ENCODE measurements at regions not wholly inside any gene's neighbourhood (a gene's known extent, or its start where the extent isn't known, plus 50 kb on each side); places are given as distances from the start of the nearest gene placed in this dataset.

GRCh38 chr10:7029672-7030071 lies 381.2 kb downstream of the SFMBT2 start:
- TF ChIP-seq SP2 (tag by site-specific recombination; IDR thresholded peaks at IDR 0.05) (no peak), ELK4 (IDR thresholded peaks at IDR 0.05; ENCODE audit: borderline replicate concordance, low read depth, low read length) (no peak), ZNF155 (tag by site-specific recombination; IDR thresholded peaks at IDR 0.05) (no peak), ZNF571 (tag by site-specific recombination; IDR thresholded peaks at IDR 0.05) (no peak)
- ChIA-PET CTCF (interaction anchor here (0.6 kb wide), 2 partner anchors 61 to 688 kb away, joined by 3 to 6 read pairs; no protein-coding TSS in a partner anchor), POLR2A (no interaction called here)
- Histone ChIP-seq H3K27ac (ENCODE audit: extremely low read depth, low read depth, low read length) (no peak overlapping the region), H3K36me3 (ENCODE audit: control insufficient read depth in 2 of 2, insufficient read depth in 1 of 2, low read length in 2 of 2) (no peaks in the 10 kb centered on the region), H3K9me3 (ENCODE audit: control insufficient read depth, insufficient read depth, low read depth, low read length) (no peaks in the 10 kb centered on the region), H3K4me3 (ENCODE audit: low read depth, low read length) (no peak overlapping the region), H3K4me1 (ENCODE audit: control insufficient read depth, insufficient read depth, low read length) (no peaks in the 10 kb centered on the region)

GRCh38 chr10:7028809-7029166 lies 382.0 kb downstream of the SFMBT2 start:
- H3K4me3 ChIP-seq (ENCODE audit: low read depth, low read length) = no peak overlapping the region
- POLR2A ChIA-PET = no interaction called here
- CTCF ChIA-PET = interaction anchor here (0.6 kb wide), 1 partner anchor 561 kb away, joined by 3 read pairs; no protein-coding TSS in a partner anchor
- H3K36me3 ChIP-seq (ENCODE audit: control insufficient read depth in 2 of 2, insufficient read depth in 1 of 2, low read length in 2 of 2) = no peaks in the 10 kb centered on the region
- no peaks in the 10 kb centered on the region for H3K4me1 ChIP-seq (ENCODE audit: control insufficient read depth, insufficient read depth, low read length)
- no peak overlapping the region for H3K27ac ChIP-seq (ENCODE audit: extremely low read depth, low read depth, low read length)
- no peaks in the 10 kb centered on the region for H3K9me3 ChIP-seq (ENCODE audit: control insufficient read depth, insufficient read depth, low read depth, low read length)
- TF ChIP-seq ZNF670 (tag by site-specific recombination; IDR thresholded peaks at IDR 0.05; ENCODE audit: low read depth) (no peak), ZFP69B (tag by site-specific recombination; IDR thresholded peaks at IDR 0.05) (no peak), ZNF324 (tag by site-specific recombination; IDR thresholded peaks at IDR 0.05) (no peak), ZSCAN18 (tag by site-specific recombination; IDR thresholded peaks at IDR 0.05) (no peak), ZNF558 (tag by site-specific recombination; IDR thresholded peaks at IDR 0.05) (no peak), BCL6B (tag by site-specific recombination; IDR thresholded peaks at IDR 0.05) (no peak)

GRCh38 chr10:7027913-7028808 lies 382.7 kb downstream of the SFMBT2 start:
- H3K4me3 ChIP-seq (ENCODE audit: low read depth, low read length) = no peak overlapping the region
- ChIA-PET POLR2A (no interaction called here), CTCF (interaction anchor here (0.6 to 1.0 kb wide), 2 partner anchors 11 to 561 kb away, joined by 3 read pairs; no protein-coding TSS in a partner anchor)
- H3K4me1 ChIP-seq (ENCODE audit: control insufficient read depth, insufficient read depth, low read length) = no peaks in the 10 kb centered on the region
- H3K27ac ChIP-seq (ENCODE audit: extremely low read depth, low read depth, low read length) = no peak overlapping the region
- no peaks in the 10 kb centered on the region for H3K36me3 ChIP-seq (ENCODE audit: control insufficient read depth in 2 of 2, insufficient read depth in 1 of 2, low read length in 2 of 2)
- no peaks in the 10 kb centered on the region for H3K9me3 ChIP-seq (ENCODE audit: control insufficient read depth, insufficient read depth, low read depth, low read length)
- no peak for TF ChIP-seq ELK4 (IDR thresholded peaks at IDR 0.05; ENCODE audit: borderline replicate concordance, low read depth, low read length)
- no peak for TF ChIP-seq ZNF121 (tag by site-specific recombination; IDR thresholded peaks at IDR 0.05)
- TF ChIP-seq SP7 (tag by site-specific recombination; IDR thresholded peaks at IDR 0.05) = peak; percentile 34; the same call in 1 of the 2 replicates
- no peak for TF ChIP-seq ZBTB8A (tag by site-specific recombination; IDR thresholded peaks at IDR 0.05)
- no peak for TF ChIP-seq ZBTB44 (tag by site-specific recombination; IDR thresholded peaks at IDR 0.05)
- TF ChIP-seq ZNF341 (tag by site-specific recombination; IDR thresholded peaks at IDR 0.05; ENCODE audit: low read depth) = no peak
- TF ChIP-seq ZBTB26 (tag by site-specific recombination; optimal IDR thresholded peaks at IDR 0.05) = no peak
- TF ChIP-seq ZNF335 (tag by site-specific recombination; conservative IDR thresholded peaks at IDR 0.05) = 0 out of 2 replicates have a peak, but pooled peaks have one; percentile 17
- 0 out of 2 replicates have a peak, but pooled peaks have one; percentile 54 for TF ChIP-seq ZFP37 (tag by site-specific recombination; IDR thresholded peaks at IDR 0.05)
- TF ChIP-seq ZNF398 (tag by site-specific recombination; IDR thresholded peaks at IDR 0.05) = peak; percentile 70
- TF ChIP-seq ZNF514 (tag by site-specific recombination; IDR thresholded peaks at IDR 0.05) = no peak

Measured in HEK293 (cell line).